HS-27A (cell line): ENCODE measurements at regions not wholly inside any gene's neighbourhood (a gene's known extent, or its start where the extent isn't known, plus 50 kb on each side); places are given as distances from the start of the nearest gene placed in this dataset.
"Not testable (repeated sequence)": the region's sequence is repeated elsewhere in the genome, so short reads cannot be mapped to it uniquely, and the experiment has no call there.

Experiments
- DNase-seq: peaks from one replicate; pipeline ENCODE4 v3.0.0-alpha.2; 2012; ENCODE audit warnings: low read depth, missing footprints

DNA sequence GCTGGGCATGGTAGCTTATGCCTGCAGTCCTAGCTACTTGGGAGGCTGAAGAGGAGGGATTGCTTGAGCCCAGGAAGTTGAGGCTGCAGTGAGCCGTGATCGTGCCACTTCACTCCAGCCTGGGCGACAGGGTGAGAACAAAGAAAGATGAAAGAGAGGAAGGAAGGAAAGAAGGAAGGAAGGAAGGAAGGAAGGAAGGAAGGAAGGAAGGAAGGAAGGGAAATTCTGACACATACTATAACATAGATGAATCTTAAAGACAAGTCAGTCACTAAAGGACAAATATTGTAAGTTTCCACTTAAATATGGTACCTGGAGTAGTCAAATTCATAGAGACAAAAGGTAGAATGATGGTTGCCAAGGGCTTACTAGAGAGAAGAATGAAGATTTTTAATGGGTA, 108.0 kb upstream of the CACHD1 start:
- no peak for DNase-seq

DNA sequence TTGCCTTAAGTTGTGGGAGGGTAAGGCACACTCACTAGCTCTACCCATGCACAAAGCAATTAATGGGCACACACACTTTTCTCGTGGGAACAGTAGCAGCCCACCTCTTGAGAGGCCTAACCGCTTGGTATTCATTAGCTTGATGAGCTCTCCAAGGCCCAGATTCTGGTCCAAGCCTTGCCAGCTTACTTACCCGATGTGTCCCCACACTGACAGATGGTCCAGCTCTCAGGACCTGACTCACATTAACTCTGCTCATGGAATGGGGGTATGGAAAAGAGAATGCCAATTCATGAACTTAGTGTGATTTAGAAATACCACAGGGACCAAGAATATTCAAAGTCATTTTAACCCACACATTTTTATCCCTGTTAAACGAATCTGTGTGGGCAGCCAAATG, 106.8 kb upstream of the CACHD1 start:
- no peak for DNase-seq

DNA sequence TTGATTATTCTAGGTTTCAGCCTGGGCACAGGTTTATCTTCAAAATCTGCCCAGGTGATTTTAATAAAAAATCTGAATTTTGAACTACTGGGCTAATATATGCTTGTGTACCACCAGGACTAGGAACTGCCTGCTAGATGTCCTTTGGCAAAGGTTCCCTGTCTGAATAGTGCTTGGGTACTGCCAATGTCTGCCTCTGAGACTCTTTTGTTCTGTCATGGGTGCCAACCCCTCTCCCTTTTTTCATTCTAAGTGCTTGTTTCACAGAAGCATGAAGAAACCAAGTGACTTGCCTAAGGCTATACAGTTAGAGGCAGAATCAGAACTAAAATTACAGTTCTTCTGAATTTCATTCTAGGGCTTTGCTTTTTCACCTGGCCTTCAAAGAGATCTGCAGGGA, 106.3 kb upstream of the CACHD1 start:
- DNase-seq: no peak

DNA sequence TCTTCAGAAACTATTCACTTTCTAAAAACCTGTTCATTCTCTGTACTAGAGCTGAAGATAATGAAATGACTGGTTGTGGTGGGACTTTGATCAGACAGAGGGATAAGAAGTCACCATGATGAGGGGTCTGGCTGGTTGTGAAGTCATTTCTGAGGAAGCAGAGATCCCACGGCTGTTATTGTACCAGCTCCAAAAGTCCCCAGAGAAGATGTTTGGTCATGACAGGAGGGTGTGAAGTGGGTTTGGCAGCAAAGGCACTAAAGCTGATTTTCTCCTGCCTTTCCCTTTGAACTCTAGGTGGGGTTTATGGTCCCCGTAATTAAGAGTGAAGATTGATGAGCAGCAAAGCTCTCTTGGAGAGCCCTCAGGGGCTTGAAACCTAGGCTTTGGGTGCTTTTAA, 103.1 kb upstream of the CACHD1 start:
- DNase-seq: no peak

DNA sequence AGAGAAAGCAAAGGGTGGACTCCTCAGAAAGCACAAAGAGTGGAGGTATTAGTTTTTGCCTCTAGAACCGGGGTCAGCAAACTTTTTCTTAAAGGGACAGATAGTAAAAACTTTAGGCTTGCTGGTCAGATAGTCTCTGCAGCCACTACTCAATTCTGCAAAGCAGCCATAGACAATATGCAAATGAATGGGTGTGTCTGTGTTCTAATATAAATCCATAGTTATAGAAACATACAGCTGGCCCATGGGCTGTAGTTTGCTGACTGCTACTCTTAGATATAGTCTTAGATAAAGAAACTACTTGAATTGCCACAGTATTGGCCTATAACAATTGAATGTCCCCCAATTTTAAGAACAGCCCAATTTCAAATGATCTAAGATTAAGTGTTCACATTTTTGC, 101.6 kb upstream of the CACHD1 start:
- no peak for DNase-seq

DNA sequence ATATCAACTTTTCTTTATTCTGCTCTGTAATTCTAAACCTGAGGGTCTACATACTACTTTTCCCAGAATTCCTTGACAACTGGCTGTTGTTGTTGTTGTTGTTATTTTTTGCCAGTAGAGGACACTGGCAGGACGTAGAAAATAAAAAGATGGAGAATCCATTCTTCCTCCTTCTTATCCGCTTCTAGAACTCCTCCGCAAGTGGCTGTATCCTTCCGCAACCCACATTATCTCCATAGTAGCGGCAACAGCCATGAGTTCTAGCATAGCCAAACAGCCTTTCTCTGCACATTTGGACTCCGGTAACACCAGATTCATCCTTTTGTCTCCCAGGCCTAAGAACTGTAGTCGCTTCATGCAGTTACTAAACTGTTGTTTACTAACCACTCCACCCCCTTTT, 91.1 kb upstream of the CACHD1 start:
- DNase-seq: no peak

DNA sequence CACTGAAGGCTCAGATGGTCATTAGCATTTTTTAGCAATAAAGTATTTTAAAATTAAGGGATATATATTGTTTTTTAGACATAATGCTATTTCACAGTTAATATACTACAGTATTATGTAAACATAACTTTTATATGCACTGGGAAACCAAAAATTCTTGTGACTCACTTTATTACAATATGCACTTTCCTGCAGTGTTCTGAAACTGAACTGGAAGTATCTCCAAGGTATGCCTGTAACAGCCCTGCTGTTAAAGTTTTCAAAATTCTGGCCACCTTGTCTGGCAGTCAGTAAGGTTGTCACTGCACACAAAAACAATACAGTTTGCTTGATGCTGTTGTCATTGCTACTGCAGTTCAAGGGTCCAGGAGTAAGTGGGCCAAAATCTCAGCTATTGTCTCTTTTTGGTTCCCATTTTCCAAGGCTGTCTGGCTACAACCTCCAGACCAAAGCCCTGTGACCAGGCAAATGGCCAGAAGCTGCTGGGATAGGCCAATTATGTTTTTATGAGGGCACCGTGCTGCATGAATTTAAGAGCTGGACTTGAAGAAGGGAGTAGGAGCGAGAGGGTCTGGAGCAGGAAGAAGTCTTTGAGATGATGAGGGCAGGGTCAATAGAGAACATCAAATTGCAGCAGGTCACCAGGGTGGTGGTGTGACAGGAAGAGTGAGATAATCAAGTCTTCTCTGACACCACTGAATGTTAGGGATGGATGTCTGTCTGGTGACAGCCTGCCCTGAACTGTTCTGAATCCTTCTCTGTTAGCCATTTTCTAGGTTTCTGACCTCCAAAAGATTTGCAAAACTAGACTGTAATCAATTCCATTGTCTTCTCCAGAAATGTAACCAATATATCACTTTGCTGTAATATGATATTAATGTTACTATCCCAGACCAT, 82.3 kb upstream of the CACHD1 start:
- DNase-seq: no peak

DNA sequence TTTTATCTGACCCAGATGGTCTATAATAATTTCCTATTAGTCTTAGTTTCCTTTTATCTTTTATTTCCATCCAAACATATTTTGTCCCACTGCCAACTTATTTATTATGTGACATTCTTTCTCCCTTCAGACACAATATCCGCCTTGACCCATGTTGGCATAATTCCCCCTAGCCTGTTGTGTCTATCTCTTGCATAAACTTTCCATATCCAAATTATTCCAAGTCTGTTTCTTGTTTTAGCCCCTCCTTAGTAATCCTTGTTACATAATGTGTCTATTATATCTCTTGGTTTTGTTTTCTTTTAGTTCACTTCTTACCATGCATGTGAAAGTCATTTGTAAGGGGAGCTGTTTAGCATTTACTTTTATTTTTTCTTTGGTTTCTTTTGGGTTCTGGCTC, 81.6 kb upstream of the CACHD1 start:
- DNase-seq: no peak

DNA sequence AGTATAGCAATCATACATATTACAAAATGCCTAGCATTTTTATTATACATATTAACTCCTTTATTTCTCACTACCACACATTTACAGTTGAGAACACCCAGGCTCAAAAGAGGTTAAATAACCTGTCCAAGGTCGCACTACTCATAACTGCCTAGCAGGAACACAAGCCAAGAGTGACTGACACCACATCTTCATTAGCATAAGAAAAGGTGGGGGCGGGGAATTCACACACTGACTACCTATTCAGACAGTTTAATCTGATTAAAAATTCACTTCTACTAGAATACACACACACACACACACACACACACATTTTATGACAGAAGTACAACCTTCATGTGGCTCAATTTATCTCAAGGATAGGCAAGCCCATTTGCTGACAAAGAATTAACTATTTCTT, 77.8 kb upstream of the CACHD1 start:
- no peak for DNase-seq

DNA sequence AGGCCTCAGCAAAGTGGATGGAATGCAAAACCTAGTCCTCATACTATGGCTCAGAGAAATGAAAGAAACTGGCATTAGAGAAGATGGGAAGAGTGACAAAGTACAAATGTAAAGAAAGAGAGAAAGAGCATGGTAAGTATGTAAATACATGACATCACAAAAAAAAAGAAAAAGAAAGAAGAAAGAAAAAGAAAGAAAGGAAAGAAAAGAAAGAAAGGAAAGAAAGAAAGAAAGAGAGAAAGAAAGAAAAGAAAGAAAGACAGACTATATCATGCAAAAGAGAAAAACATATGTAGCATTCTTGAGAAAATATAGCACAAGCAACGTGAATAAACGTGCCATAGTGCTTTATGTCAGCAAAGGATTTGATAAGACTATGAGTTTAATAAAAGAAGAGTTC, 76.1 kb upstream of the CACHD1 start:
- no peak for DNase-seq

DNA sequence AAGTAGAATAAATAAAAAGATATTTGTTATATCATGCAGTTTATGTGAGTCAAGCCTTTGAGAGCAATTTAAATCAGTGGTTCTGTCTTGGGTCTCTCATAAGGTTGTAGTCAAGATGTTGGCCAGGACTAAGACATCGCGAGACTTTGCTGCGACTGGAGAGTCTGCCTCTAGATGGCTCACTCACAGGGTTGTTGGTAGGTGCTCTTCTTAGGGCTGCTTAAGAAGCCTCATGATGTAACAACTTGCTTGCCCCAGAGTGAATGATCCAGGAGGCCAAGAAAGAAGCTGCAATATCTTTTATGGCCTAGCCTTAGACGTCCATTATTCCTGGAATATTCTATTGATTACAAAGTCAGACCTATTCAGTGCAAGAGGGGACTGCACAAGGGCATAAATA, 73.1 kb upstream of the CACHD1 start:
- no peak for DNase-seq

DNA sequence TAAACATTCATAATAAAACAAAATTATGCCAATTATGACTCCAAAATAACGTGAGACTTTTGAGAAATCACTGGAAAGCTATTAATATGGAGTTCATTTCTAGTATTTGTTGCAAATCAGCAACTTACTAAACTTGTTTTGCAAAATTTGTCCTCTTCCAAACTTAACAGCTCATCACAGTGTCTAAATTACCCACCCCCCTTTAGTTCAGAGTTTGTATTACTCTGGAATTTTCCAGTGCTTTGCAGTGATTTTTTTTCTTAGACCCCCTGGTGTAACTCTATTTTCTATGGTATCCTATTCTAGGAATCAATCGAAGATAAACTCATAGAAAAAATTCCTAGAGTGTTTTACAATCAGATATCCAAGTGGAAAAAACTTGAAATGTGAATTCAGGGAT, 72.4 kb upstream of the CACHD1 start:
- DNase-seq: no peak

DNA sequence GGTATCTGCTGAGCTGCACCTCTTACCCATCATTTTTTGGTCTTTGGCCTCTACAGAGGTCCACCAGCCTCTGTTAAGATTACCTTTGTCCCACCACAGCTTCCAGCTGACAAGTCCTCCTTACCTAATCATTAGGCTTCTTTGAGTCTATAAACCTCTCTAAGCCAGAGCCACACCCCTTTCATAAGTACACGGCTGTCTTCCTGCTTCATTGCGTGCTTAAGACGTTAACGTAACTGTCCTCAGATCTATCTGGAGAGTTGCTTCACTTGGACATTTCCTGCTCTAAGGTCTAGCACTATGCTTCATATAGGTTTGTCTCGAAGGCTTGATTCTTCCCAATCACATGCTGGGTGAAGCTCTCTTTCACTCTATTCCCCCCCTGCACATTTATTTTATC, 71.0 kb upstream of the CACHD1 start:
- no peak for DNase-seq

DNA sequence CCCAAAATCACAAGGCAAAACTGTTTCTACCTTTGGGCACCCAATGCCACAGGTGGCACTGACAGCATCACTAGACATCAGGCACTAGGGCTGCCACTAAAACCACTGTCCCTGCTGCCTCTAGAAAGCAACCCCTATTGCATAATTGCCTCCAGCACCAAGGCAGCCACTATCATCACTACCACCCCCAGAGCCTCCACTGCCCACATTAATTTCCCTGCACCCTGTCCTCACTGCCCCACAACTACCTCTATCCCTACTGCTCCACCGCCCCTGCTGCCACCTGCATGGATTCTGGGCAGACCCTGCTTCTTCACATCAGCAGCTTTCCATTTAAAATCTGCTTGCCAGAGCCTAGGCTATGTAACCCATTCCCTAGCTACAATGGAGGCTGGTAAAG, 68.6 kb upstream of the CACHD1 start:
- DNase-seq: no peak

DNA sequence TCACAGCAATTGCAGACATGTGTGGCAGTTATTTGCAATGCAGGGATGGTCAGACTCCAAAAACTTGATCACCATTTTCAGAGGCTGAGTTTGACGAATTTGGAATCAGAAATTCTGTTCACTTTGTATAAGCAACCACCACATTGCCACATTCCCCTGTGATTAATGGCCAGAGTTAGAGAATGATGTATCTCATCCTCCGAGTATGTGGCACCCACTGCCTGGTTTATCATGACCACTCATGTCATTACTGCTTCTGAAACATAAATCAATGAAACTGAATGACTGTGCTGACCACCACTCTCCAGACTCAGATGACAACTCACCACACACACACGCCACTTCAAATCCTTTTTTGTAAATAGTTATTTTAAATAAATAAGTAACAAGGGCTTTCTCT, 66.6 kb upstream of the CACHD1 start:
- peak; percentile 9 for DNase-seq

DNA sequence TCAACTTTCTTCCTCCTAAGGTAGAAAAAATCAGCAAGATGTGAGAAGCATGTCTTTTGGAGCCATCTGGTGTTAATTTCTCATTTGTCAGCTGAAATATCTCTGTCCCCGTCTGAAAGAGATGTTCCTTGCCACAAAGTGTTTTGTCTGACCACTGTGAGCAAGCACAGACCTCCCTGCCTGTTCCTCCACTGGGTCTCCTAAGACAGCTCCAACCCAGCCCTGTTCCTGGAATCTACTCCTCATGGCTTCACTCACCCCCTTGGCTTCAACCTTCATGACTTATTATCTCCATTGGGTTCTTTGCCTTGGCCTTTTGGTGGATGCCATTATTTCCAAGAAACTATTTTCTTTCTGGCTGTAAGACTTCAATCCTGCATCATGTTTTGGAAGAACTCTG, 65.7 kb upstream of the CACHD1 start:
- DNase-seq: no peak

DNA sequence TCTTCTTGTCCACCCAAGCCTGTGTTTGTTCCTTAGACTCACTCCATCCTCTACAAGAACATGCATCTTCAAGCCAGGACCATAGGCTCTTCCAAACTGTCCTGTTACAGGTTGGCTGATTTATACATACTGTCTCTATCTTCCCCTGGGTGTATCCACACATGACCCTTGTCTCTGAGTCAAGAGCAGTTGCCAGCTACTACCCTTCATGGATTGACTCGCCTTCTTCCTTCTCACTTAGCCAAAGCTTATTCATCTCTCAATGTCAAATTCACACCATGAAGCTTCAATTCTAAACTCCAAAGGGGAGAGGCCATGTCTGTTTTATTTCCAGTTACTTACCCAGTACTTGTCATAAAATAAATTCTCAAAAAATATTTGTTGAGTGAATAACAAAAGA, 64.1 kb upstream of the CACHD1 start:
- no peak for DNase-seq

DNA sequence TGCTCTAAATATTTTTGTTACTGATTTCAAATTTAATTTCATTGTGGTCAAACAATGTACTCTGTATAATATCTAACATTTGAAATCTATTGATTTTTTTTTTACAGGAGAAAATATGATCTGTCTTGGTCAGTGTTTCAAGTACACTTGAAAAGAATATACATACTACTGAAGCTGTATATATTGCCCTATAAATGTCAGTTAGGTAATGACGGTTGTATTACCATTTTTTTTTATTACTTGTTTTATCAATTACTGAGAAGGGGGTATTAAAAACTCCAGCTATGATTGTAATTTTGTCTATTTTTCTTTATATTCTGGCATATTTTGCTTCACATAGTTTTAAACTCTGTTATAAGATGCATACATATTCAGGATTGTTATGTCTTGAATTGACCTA, 59.7 kb upstream of the CACHD1 start:
- DNase-seq: no peak

DNA sequence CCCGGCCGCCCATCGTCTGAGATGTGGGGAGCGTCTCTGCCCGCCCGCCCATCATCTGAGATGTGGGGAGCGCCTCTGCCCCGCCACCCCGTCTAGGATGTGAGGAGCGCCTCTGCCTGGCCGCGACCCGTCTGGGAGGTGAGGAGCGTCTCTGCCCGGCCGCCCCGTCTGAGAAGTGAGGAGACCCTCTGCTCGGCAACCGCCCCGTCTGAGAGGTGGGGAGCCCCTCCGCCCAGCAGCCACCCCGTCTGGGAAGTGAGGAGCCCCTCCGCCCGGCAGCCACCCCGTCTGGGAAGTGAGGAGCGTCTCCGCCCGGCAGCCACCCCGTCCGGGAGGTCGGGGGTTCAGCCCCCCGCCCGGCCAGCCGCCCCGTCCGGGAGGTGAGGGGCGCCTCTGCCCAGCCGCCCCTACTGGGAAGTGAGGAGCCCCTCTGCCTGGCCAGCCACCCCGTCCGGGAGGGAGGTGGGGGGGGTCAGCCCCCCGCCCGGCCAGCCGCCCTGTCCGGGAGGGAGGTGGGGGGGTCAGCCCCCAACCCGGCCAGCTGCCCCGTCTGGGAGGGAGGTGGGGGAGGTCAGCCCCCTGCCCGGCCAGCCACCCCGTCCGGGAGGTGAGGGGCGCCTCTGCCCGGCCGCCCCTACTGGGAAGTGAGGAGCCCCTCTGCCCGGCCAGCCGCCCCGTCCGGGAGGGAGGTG, 54.9 kb upstream of the CACHD1 start:
- DNase-seq: not testable (repeated sequence)

DNA sequence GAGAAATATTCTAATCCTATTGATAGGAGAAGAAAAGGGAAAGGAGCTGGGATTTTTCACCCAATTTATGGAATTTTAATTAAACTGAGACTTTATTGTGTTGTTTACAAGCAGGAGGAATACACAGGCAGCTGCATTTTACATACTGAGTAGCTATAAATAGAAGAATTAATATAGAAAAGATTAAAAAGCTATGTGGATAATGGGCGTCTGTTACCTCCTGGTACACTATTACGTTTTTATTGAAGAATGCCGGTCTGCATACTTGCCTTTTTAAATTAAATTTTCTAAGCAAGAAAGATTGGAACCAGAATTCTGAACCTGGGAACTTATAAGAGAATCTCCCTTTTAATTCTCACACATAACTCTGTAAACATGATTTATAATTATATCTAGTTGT, 52.1 kb upstream of the CACHD1 start:
- DNase-seq: no peak
